DND-41 (cell line): ENCODE measurements at regions not wholly inside any gene's neighbourhood (a gene's known extent, or its start where the extent isn't known, plus 50 kb on each side); places are given as distances from the start of the nearest gene placed in this dataset.

Source experiments
- ATAC-seq: fragments of 200-7000 bp; cut with Tn5 transposase; 3 replicates; pipeline ENCODE4 v1.9.1; 2021; ENCODE audit warnings: low read depth; ENCODE audit not compliant: insufficient read depth
- DNase-seq: peaks from one replicate; pipeline ENCODE4 v3.0.0-alpha.2; 2020
- H2AFZ ChIP-seq: 2 replicates; pipeline ENCODE4 v1.6.0; 2012; ENCODE audit warnings: low read depth, low read length
- H3K27ac ChIP-seq: 2 replicates; pipeline ENCODE4 v1.5.1; 2012; ENCODE audit warnings: low read length, inconsistent platforms
- H3K27me3 ChIP-seq: fragments of 200-600 bp; sonication (generic); 2 replicates; pipeline ENCODE4 v1.6.0; 2012; ENCODE audit warnings: low read length, mild to moderate bottlenecking, inconsistent platforms; ENCODE audit not compliant: insufficient read depth, poor library complexity
- H3K36me3 ChIP-seq: 2 replicates; pipeline ENCODE4 v1.5.1; 2012; ENCODE audit warnings: low read length, inconsistent platforms; ENCODE audit not compliant: insufficient read depth
- H3K4me1 ChIP-seq: 2 replicates; pipeline ENCODE4 v1.5.1; 2012; ENCODE audit warnings: mild to moderate bottlenecking, low read length; ENCODE audit not compliant: insufficient read depth
- H3K4me2 ChIP-seq: 2 replicates; pipeline ENCODE4 v1.6.0; 2012; ENCODE audit warnings: mild to moderate bottlenecking, moderate library complexity, low read length, inconsistent platforms; ENCODE audit not compliant: insufficient read depth
- H3K4me3 ChIP-seq, 2 experiments: fragments of 200-600 bp in 1 of 2; shearing (Covaris generic) in 1 of 2; 2 replicates each; pipeline ENCODE4 v1.5.1; 2012 to 2016; ENCODE audit warnings: inconsistent platforms in 2 of 2, low read length in 2 of 2, mild to moderate bottlenecking in 2 of 2, low read depth in 1 of 2, moderate library complexity in 1 of 2
- H3K79me2 ChIP-seq: 2 replicates; pipeline ENCODE4 v1.6.0; 2012; ENCODE audit warnings: low read length, inconsistent platforms; ENCODE audit not compliant: insufficient read depth
- H3K9ac ChIP-seq: 2 replicates; pipeline ENCODE4 v1.6.0; 2012; ENCODE audit warnings: low read depth, mild to moderate bottlenecking, inconsistent platforms, low read length, moderate library complexity
- H3K9me3 ChIP-seq: 2 replicates; pipeline ENCODE4 v1.5.1; 2012; ENCODE audit warnings: low read length, moderate library complexity, mild to moderate bottlenecking, inconsistent platforms; ENCODE audit not compliant: insufficient read depth, severe bottlenecking
- H4K20me1 ChIP-seq: 2 replicates; pipeline ENCODE4 v1.6.0; 2012; ENCODE audit warnings: low read length; ENCODE audit not compliant: insufficient read depth
- CTCF ChIP-seq: IDR thresholded peaks from 2 replicates; pipeline ENCODE4 v1.5.1; 2012; ENCODE audit warnings: borderline replicate concordance, low read length, moderate library complexity, mild to moderate bottlenecking; ENCODE audit not compliant: poor library complexity, severe bottlenecking; ENCODE audit errors: extremely low read depth
- EZH2 ChIP-seq: IDR thresholded peaks from 3 replicates; pipeline ENCODE4 v1.6.1; 2012; ENCODE audit warnings: borderline replicate concordance, low read depth, mild to moderate bottlenecking, moderate library complexity, low read length, inconsistent platforms; ENCODE audit not compliant: severe bottlenecking

DNA sequence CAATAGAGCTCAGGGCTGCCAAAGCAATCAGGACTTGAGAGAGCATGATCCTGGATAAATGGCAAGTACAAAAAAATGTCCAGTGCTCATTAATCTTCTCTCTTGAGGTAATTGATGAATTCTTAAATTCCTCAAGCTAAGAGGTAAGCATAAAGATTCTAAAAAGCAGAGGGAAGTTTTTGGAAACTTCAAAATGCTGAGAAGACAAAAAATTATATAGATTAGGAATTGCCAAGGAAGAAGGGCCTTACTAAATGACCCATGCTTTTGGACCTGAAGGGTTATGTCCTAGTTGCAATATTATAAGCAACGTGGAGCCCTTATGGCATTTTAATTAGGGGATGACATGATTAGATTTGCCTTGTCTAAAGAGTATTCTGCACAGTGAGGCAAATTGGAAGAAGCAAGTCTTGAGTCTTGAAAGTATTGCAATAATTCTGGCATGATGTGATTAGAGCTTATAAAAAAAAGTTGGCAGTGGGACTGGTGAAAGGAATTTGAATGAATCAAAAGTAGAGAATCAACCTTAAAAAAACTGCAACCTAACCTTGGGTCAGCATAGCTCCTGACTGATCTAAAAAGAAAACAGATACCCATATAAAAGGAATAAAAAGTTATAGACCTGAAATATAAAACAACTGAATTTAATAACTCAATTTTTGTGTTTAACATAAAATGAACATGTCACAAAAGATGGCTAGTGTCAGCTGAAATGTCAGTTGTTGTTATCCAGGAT lies 323.8 kb upstream of the ARRDC3 start:
- TF ChIP-seq EZH2 = no peak
- TF ChIP-seq CTCF = no peak
- no peak overlapping the region for H3K9ac ChIP-seq
- no peaks in the 10 kb centered on the region for H3K9me3 ChIP-seq
- H3K4me1 ChIP-seq = no peaks in the 10 kb centered on the region
- no peak overlapping the region for H3K27ac ChIP-seq
- DNase-seq (no peak), ATAC-seq (no peak)
- H3K36me3 ChIP-seq = no peaks in the 10 kb centered on the region
- no peak overlapping the region for H3K4me3 ChIP-seq
- no peak overlapping the region for H3K4me2 ChIP-seq
- H3K27me3 ChIP-seq = no peaks in the 10 kb centered on the region
- no peaks in the 10 kb centered on the region for H3K79me2 ChIP-seq
- H2AFZ ChIP-seq = no peak overlapping the region
- no peaks in the 10 kb centered on the region; the same call in 1 of the 2 replicates for H4K20me1 ChIP-seq

DNA sequence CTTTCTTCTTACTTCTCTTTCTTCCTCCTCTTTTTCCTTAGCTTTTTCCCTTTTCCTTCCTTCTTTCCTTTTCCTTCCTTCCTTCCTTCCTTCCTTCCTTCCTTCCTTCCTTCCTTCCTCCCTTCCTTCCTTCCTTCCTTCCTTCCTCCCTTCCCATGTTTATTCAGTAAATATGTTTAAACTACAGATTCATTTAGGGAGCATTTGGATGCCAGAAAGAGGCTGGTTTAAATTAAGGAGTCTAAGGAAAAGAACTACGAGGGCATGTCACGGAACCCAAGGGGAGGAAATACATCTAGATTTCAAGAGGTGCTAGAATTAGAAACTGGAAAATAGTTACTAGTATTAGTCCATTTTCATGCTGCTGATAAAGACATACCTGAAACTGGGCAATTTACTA lies 320.0 kb upstream of the ARRDC3 start:
- no peaks in the 10 kb centered on the region for H3K4me1 ChIP-seq
- H3K27ac ChIP-seq = no peak overlapping the region
- no peak for DNase-seq
- H3K4me3 ChIP-seq = no peak overlapping the region
- no peaks in the 10 kb centered on the region for H3K79me2 ChIP-seq
- H2AFZ ChIP-seq = no peak overlapping the region
- no peaks in the 10 kb centered on the region for H3K27me3 ChIP-seq
- H3K9me3 ChIP-seq = no peaks in the 10 kb centered on the region
- no peak overlapping the region for H3K9ac ChIP-seq
- TF ChIP-seq CTCF (no peak), EZH2 (no peak)
- no peaks in the 10 kb centered on the region; the same call in 1 of the 2 replicates for H4K20me1 ChIP-seq
- no peak for ATAC-seq
- H3K4me2 ChIP-seq = no peak overlapping the region
- H3K36me3 ChIP-seq = no peaks in the 10 kb centered on the region

GRCh38 chr5:91699429-91699828 lies 316.3 kb upstream of the ARRDC3 start:
- Histone ChIP-seq H3K27ac (no peak overlapping the region), H3K36me3 (no peaks in the 10 kb centered on the region), H3K27me3 (no peaks in the 10 kb centered on the region), H2AFZ (no peak overlapping the region), H3K9ac (no peak overlapping the region), H3K4me3 (no peak overlapping the region), H3K79me2 (no peaks in the 10 kb centered on the region), H4K20me1 (no peaks in the 10 kb centered on the region; the same call in 1 of the 2 replicates), H3K4me1 (no peaks in the 10 kb centered on the region), H3K4me2 (no peak overlapping the region), H3K9me3 (no peaks in the 10 kb centered on the region)
- TF ChIP-seq EZH2 (no peak), CTCF (no peak)
- no peak for DNase-seq
- no peak for ATAC-seq
